Keratinocyte (primary cell): ENCODE measurements at regions not wholly inside any gene's neighbourhood (a gene's known extent, or its start where the extent isn't known, plus 50 kb on each side); places are given as distances from the start of the nearest gene placed in this dataset.

Experiments
- DNase-seq: peaks from one replicate; pipeline ENCODE4 v3.0.0-alpha.2; 2011; ENCODE audit warnings: low read depth, missing footprints, low spot score
- FAIRE-seq: peaks from 2 replicates; lab custom pipeline; 2011; peaks lifted over from hg19 to GRCh38; lab: Jason Lieb, UNC
- H2AFZ ChIP-seq: 2 replicates; pipeline ENCODE4 v1.6.0; 2012; ENCODE audit warnings: low read length, control low read depth, inconsistent platforms; ENCODE audit not compliant: control insufficient read depth
- H3K27ac ChIP-seq: 2 replicates; pipeline ENCODE4 v1.5.1; 2011; ENCODE audit warnings: low read length; ENCODE audit not compliant: control insufficient read depth, insufficient read depth
- H3K27me3 ChIP-seq: 3 replicates; pipeline ENCODE4 v1.6.0; 2011; ENCODE audit warnings: low read length; ENCODE audit not compliant: control insufficient read depth, insufficient read depth; ENCODE audit errors: extremely low read depth
- H3K36me3 ChIP-seq, 2 experiments: 2 replicates in 1 of 2; 3 replicates in 1 of 2; pipeline ENCODE4 v1.5.1; 2011; ENCODE audit warnings: low read length in 2 of 2, mild to moderate bottlenecking in 1 of 2; ENCODE audit not compliant: control insufficient read depth in 2 of 2, insufficient read depth in 2 of 2; ENCODE audit errors: extremely low read depth in 1 of 2
- H3K4me1 ChIP-seq: 3 replicates; pipeline ENCODE4 v1.5.1; 2011; ENCODE audit warnings: low read length; ENCODE audit not compliant: control insufficient read depth, insufficient read depth; ENCODE audit errors: extremely low read depth
- H3K4me2 ChIP-seq: 3 replicates; pipeline ENCODE4 v1.6.0; 2011; ENCODE audit warnings: low read depth, low read length; ENCODE audit not compliant: control insufficient read depth, insufficient read depth; ENCODE audit errors: extremely low read depth
- H3K4me3 ChIP-seq, 3 experiments: fragments of 200-600 bp in 1 of 3; sonication (generic) in 1 of 3; 2 replicates in 2 of 3; 3 replicates in 1 of 3; pipeline ENCODE4 v1.5.1; 2011 to 2016; ENCODE audit warnings: low read length in 3 of 3, mild to moderate bottlenecking in 3 of 3, control low read depth in 2 of 3, inconsistent platforms in 1 of 3, low read depth in 1 of 3, mixed read lengths in 1 of 3, mixed run types in 1 of 3, moderate library complexity in 1 of 3; ENCODE audit not compliant: control insufficient read depth in 2 of 3, insufficient read depth in 2 of 3; ENCODE audit errors: extremely low read depth in 1 of 3
- H3K79me2 ChIP-seq: 2 replicates; pipeline ENCODE4 v1.6.0; 2012; ENCODE audit warnings: low read length; ENCODE audit not compliant: control insufficient read depth, insufficient read depth
- H3K9ac ChIP-seq: 3 replicates; pipeline ENCODE4 v1.6.0; 2011; ENCODE audit warnings: low read length; ENCODE audit not compliant: control insufficient read depth, insufficient read depth; ENCODE audit errors: extremely low read depth
- H3K9me1 ChIP-seq: 3 replicates; pipeline ENCODE4 v1.6.0; 2011; ENCODE audit warnings: low read length; ENCODE audit not compliant: control insufficient read depth, insufficient read depth; ENCODE audit errors: extremely low read depth
- H3K9me3 ChIP-seq: 2 replicates; pipeline ENCODE4 v1.5.1; 2012; ENCODE audit warnings: low read depth, low read length; ENCODE audit not compliant: control insufficient read depth
- H4K20me1 ChIP-seq: 3 replicates; pipeline ENCODE4 v1.6.0; 2011; ENCODE audit warnings: low read length; ENCODE audit not compliant: control insufficient read depth, insufficient read depth; ENCODE audit errors: extremely low read depth
- EZH2 ChIP-seq: IDR thresholded peaks from one replicate; pipeline ENCODE4 v1.6.1; 2012; ENCODE audit warnings: inconsistent platforms, mild to moderate bottlenecking, low read length, moderate library complexity
- dilution Hi-C: fragments of 300-500 bp; cut with MboI; formaldehyde crosslinking; loops from one replicate; pipeline ENCODE4 v1.7.0; 2020; ENCODE audit warnings: low sequenced_read_pairs; ENCODE audit not compliant: extremely low pct_ligation_motif_present
- TF ChIP-seq, protein P1 (sequence below), 3 experiments: IDR thresholded peaks in 1 of 3; conservative IDR thresholded peaks in 1 of 3; optimal IDR thresholded peaks in 1 of 3; 2 replicates in 2 of 3; 3 replicates in 1 of 3; pipeline versions ENCODE3 to v1.5.1; 2011; ENCODE audit warnings: low read length in 3 of 3, mild to moderate bottlenecking in 3 of 3, moderate library complexity in 2 of 3, control low read depth in 1 of 3, inconsistent platforms in 1 of 3; ENCODE audit not compliant: insufficient read depth in 2 of 3; ENCODE audit errors: extremely low read depth in 1 of 3

DNA sequence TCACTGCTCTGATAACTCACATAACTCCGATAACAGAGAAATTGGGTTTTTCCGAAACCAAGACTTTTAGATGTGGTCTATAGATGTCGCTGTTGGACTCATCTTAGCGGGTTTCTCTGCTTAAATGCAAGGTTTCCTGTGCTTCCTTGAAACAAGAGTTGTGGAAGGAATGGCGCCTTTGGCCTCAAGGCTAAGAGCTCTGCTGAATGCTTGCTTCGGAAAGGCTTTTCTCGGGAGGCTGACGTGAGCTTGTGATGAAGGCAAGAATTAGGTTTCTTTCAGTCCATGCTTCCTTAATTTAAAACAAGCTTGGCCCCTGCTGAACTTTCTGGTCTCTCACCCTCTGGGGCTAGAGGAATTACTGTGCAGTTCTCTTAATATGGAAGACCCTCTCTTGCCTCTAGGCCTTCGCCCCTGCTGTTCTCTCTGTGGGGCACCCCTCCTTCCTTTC, 113.5 kb downstream of the MAP3K21 start:
- peak; percentile 21 for DNase-seq
- TF ChIP-seq, protein P1, sequence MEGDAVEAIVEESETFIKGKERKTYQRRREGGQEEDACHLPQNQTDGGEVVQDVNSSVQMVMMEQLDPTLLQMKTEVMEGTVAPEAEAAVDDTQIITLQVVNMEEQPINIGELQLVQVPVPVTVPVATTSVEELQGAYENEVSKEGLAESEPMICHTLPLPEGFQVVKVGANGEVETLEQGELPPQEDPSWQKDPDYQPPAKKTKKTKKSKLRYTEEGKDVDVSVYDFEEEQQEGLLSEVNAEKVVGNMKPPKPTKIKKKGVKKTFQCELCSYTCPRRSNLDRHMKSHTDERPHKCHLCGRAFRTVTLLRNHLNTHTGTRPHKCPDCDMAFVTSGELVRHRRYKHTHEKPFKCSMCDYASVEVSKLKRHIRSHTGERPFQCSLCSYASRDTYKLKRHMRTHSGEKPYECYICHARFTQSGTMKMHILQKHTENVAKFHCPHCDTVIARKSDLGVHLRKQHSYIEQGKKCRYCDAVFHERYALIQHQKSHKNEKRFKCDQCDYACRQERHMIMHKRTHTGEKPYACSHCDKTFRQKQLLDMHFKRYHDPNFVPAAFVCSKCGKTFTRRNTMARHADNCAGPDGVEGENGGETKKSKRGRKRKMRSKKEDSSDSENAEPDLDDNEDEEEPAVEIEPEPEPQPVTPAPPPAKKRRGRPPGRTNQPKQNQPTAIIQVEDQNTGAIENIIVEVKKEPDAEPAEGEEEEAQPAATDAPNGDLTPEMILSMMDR (optimal IDR thresholded peaks at IDR 0.05 in 1 of 3, IDR thresholded peaks at IDR 0.05 in 1 of 3, conservative IDR thresholded peaks at IDR 0.05 in 1 of 3; ENCODE audit: extremely low read depth in 1 of 3, insufficient read depth in 2 of 3, low read length in 3 of 3) = peak; percentile 45 to 78 (median 64)
- TF ChIP-seq EZH2 = no peak
- no peaks in the 10 kb centered on the region for H3K79me2 ChIP-seq
- H3K27me3 ChIP-seq = no peaks in the 10 kb centered on the region
- H4K20me1 ChIP-seq = no peaks in the 10 kb centered on the region
- H3K9me3 ChIP-seq = no peaks in the 10 kb centered on the region
- no peak overlapping the region for H3K27ac ChIP-seq
- H3K4me2 ChIP-seq = no peak overlapping the region
- no peak overlapping the region for H3K9ac ChIP-seq
- peak; percentile 90 for FAIRE-seq
- no peak overlapping the region for H2AFZ ChIP-seq
- no peaks in the 10 kb centered on the region for H3K36me3 ChIP-seq
- H3K9me1 ChIP-seq = no peaks in the 10 kb centered on the region
- dilution Hi-C loops = no loop called here
- peaks cover 6% of the 10 kb centered on the region for H3K4me1 ChIP-seq
- no peak overlapping the region for H3K4me3 ChIP-seq

DNA sequence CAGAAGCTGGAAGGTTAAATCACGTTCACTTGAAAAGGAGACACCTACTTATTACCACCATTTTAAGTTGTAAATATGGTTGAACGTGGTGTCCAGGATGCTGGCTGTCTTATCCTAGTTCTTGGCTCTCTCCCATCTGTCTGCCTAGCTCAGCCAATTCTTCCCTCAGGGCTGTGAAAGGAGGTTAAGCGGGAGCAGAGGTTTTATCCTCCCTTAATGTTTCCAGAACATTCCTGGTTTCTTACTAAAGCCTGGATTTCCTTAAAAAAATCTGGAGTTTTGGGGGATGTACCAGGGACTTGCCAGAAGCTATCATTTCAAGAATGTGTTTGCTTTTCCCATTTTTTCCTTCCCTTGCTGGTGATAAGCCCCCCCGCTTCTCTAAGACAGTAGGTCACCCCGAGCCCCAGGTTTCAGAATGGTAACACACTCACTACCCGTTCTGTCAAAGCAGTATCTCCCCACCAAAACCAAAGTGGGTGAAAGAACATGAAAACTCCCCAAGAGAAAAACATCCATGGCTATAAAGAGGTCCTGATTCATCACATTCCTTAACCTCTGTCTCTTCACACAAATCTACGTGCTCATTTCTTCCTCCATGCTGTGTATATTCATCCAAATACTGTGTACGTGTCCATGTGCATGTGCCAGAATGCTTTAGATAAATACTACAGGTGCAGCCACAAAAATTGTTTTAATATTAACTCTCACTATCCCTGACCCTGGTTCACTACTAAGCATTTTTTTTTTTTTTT, 114.7 kb downstream of the MAP3K21 start:
- Histone ChIP-seq H3K79me2 (no peaks in the 10 kb centered on the region), H4K20me1 (no peaks in the 10 kb centered on the region), H3K4me1 (peaks cover 6% of the 10 kb centered on the region), H3K9ac (no peak overlapping the region), H3K4me2 (no peak overlapping the region), H2AFZ (no peak overlapping the region), H3K4me3 (no peak overlapping the region), H3K27ac (no peak overlapping the region), H3K9me1 (no peaks in the 10 kb centered on the region), H3K27me3 (no peaks in the 10 kb centered on the region), H3K36me3 (no peaks in the 10 kb centered on the region), H3K9me3 (no peaks in the 10 kb centered on the region)
- FAIRE-seq = no peak
- no peak for DNase-seq
- dilution Hi-C loops = no loop called here
- TF ChIP-seq, protein P1 (optimal IDR thresholded peaks at IDR 0.05 in 1 of 3, IDR thresholded peaks at IDR 0.05 in 1 of 3, conservative IDR thresholded peaks at IDR 0.05 in 1 of 3; ENCODE audit: extremely low read depth in 1 of 3, insufficient read depth in 2 of 3, low read length in 3 of 3) = no peak
- no peak for TF ChIP-seq EZH2
